GM18508 (cell line): ENCODE measurements at regions not wholly inside any gene's neighbourhood (a gene's known extent, or its start where the extent isn't known, plus 50 kb on each side); places are given as distances from the start of the nearest gene placed in this dataset.

Experiments used
- ATAC-seq: cut with Tn5 transposase; IDR thresholded peaks from one replicate; pipeline ENCODE4 v1.9.1; 2021; ENCODE audit warnings: moderate number of reproducible peaks; ENCODE audit not compliant: insufficient read depth, unreplicated experiment

DNA sequence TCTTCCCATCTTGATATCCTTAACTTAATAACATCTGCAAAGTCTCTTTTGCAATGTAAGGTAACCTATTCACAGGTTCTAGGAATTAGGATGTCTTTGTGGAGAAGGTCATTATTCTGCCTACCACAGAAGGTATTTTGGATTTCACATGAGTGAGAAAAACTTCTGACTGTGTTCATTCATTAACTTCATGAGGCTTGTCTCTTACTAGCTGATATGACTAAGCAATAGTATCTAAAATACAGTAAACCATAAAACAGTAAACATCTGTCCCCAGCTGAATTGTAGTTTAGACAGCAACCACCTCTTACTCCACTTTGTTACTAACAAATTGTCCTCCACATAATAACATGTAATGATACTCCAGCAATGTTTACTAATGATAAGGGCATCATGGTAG lies 198.1 kb downstream of the SEC23A start:
- no peak for ATAC-seq

DNA sequence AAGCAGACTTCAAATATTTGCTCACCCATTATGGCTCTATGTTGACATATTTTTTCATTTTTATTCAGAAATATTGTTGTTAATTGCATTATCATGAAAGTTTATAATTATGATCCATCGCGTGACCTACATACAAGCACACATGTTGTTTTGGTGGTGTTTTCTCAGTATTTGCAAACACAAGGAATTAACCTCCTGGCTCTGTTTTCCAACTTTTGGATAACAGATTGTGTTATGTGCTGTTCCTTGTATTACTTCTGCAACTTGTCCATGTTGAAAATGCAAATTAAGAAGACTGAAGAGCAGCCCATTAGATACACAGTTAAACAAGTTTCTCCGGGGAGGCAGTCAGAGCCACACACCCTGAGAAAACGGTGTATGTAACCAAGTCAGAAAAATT lies 201.2 kb downstream of the SEC23A start:
- no peak for ATAC-seq

- no peak for ATAC-seq
These were observed 202.1 kb downstream of the SEC23A start for GRCh38 chr14:38900887-38901286.

DNA sequence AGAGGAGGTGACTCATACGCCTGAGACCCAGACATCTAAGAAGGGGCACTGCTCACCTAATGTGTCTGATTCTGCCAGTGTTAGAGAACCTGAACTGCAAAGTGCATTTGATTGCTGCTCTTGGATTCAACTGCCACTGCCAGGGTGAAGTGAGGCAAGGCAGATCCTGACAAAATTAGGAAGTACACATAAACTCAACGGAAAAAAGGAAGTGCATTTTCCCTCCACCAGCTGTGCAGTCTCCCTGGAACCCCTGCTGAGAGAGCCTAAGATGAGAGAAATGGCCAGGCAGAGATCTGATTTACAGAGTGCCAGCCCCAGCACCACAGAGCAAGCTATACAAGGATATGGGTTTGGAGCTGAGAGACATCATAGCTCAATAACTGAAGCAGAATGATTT lies 215.3 kb downstream of the SEC23A start:
- no peak for ATAC-seq

DNA sequence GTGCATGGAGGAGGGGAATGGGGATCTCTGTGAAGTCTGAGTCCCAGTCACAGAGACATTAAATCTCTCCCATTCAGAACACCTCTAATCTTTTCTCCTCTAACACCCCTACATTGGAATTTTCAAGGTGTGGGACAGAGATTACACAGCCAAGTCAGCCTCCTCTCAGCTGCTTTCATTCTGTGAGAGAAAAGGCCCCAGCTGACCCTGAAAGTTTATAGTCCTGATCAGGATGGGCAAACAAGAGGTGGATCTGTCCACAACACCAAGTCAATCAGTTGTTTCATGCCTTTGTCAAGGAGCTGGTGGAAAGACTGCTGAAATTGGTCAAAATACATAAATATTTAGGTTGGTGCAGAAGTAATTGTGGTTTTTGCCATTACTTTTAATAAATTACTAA lies 218.9 kb downstream of the SEC23A start:
- no peak for ATAC-seq

DNA sequence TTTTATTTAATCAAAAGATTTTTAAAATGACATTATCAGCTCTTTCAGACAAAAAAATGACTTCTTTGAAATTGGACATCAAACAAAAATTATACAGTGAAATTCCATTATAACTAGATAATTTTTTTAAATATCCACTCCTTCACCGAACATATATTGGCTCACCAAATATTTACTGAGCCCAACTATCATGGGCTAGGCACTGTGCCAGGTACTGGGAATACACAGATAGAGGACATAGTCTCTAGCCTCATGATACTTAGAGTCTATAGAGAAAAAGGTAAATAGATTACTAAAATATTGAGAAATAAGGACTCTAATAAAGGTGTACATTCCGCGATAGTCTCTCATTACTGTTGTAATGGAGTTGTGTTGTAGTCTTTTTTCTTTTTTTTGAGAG lies 219.9 kb downstream of the SEC23A start:
- no peak for ATAC-seq

- no peak for ATAC-seq
These were observed 220.5 kb downstream of the SEC23A start for GRCh38 chr14:38882533-38882932.

DNA sequence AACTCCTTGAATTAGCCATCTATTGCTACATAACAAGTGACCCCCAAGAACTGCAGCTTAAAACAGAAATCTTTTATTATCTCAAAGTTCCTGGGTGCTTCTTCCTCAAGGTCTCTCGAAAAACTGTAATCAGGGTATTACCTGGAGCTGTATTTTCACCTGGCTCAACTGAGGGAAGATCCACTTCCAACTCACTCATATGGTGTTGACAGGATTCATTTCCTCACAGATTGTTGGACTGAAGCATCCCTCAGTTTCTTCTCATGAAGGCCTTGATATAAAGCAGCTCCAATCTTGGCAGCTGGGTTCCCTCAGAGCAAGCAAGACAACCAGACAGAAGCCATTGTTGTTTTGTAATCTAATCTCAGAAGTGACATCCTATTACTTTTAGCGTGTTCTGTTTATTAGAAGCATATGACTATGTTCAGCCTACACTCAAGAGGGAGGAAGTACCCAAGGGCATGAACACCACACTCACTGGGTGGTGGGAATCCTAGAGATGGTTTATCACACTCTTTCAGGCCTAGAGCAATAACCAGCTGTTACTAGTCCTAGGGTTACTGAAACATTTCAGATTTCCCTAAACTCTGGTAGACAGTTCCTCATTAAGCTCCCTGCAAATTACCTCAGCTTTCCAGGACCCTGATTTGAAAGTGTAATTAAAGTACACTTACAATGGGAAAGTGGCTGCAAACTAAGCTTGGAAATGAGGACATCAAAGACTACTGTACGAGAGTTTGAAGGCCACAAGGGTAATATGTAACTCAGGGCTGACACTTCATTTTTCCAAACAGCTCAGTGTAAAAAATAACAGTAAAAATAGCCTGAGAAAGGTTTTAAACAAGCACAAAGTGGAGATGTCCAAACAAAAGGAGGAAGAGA lies 222.2 kb downstream of the SEC23A start:
- no peak for ATAC-seq

DNA sequence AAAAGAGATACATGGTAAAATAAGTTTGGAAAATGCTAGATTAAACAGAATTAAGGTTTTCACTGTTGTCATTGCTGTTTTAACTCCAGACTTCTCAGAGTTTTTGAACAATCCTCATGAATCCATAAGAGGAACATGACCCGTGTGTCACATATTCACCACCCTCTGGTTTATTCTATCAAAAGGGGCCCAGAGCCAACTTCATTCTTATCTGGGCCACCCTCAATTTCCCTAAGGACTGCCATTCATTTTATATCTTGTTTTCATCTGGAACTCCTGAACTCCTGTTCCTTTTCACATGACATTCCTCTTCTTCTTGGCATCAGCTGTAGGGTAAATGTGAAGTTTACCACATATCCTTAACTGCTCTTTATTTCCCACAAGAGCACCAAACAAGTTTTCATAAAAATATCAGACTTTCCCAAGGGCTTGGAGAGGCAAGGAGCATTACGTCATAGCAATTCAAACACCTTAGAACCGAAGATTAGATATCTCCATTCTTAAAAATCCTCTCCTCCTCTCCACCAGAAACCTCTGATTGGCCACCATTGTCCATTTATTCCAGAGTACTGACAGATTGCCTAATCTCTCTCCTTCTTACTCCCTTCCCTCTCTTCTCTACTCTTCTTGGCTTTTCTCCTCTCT lies 225.2 kb downstream of the SEC23A start:
- ATAC-seq = no peak

DNA sequence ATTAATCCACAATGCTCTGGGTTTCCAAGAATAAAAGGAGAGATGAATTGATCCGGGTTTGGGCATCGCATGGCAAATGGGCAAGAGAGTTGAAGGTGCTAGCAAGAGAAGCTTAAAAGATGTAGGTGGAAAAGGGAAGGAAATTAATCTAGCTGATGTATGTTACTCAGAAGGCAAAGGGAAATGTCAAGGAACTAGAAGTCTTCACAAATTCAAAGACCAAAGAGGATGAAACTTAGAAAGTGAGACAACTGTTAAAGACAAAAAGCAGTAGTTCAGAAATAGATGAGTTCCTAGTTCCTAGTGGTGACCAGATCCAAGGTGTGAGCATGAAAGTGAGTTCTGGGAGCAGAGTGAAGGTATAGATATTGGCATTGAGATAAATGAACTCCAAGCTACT lies 228.3 kb downstream of the SEC23A start:
- no peak for ATAC-seq

GRCh38 chr14:38873941-38874612 lies 229.0 kb downstream of the SEC23A start:
- ATAC-seq = no peak

DNA sequence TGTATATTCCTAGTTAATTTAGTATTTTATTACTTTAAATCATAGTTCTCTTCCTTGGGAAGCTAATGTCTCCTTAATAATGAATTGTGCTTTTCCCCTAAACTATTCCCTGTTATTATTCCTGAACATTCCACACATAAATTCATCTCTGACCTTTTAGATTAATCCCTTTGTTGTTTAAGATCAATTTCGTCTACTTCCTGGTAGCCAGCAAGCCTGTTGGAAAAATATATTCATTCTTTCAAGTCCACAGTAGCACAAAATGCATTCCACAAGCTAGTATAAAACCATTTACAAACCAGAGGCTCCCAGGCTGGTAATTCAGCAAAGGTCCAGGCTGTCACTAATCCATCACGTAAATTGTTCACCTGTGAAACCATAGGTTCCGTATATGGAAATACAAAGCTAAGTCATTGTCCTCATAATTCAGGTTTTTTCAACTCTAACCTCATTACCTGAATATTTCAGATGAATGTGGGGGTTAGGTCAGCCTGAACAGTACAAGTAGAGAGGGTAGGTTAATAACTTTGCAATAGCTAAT lies 232.7 kb downstream of the SEC23A start:
- no peak for ATAC-seq

DNA sequence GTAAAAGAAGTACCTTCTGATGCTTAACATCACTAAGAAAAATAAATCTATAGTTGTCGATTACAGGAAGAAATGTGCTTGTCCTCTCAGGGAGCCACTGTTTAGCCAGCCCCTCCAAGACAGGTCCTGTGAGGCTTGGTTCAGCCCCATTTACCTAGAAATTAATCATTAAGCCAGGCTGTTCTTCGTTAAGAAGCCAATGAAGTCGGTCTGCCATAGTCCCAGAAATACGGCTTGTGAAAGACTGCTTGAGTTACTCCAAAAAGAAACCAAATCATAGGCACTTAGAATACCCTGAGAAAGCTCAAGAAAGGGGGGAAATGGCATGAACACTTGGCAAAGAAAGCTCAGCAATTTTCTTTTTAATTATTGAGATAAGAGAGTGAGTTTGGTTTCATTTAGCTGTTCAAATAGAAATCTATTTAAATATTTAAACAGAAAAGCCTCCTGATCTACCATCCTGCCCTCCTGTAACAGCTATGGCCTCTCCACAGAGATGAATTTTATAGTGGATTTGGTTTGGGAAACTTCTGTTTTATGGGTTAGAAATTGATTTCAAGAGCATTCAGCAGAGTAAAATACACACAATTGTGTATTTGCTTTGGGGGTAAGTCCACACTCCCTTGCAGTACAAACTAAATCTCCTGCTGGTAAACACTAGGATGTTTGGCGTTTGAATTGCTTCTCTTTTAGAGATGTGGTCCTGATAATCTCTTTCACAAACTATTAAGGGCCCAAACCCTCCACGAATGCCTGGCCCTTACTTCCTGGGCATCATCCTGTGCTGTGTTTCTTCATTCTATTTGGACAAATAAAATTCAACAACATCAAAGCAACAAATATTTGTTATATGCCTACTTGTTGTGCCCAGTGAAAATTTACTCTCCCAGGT lies 234.4 kb downstream of the SEC23A start:
- ATAC-seq = no peak

- ATAC-seq = peak; percentile 86
These were observed 235.4 kb downstream of the SEC23A start for GRCh38 chr14:38867561-38868150.

GRCh38 chr14:38866461-38866860 lies 236.6 kb downstream of the SEC23A start:
- ATAC-seq = no peak

DNA sequence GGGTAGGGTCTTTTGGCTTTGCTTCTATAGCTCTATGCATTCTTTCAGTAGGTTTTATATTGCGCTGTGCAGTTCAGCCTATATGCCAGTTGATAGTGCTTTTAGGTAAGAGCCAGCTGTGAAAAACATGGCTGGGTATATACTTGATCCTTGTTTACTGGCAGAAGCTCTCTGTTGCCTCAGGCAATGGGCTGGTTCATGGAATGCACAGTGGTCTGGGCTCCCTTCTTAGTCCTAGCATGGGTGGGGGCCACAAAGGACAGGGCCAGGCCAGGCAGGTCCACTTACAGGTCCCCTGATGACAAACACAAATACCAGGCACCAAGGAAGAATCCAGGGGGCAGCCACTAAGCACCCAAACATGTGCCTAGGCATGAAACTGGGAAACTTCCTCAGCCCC lies 240.7 kb downstream of the SEC23A start:
- no peak for ATAC-seq

DNA sequence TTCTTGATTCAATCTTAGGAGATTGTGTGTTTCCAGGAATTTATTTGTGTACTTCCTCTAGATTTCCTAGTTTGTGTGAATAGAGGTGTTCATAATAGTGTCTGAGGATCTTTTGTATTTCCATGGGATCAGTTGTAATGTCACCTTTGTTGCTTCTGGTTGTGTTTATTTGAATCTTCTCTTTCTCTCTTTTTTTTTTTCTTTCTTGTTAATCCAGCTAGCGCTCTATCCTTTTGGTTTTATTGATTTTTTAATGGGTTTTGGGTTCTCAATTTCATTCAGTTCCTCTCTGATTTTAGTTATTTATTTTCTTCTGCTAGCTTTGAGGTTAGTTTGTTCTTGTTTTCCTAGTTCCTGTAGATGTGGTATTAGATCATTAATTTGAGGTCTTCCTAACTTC lies 242.5 kb downstream of the SEC23A start:
- ATAC-seq = no peak

- no peak for ATAC-seq
These were observed 246.2 kb downstream of the SEC23A start for GRCh38 chr14:38856798-38857197.

DNA sequence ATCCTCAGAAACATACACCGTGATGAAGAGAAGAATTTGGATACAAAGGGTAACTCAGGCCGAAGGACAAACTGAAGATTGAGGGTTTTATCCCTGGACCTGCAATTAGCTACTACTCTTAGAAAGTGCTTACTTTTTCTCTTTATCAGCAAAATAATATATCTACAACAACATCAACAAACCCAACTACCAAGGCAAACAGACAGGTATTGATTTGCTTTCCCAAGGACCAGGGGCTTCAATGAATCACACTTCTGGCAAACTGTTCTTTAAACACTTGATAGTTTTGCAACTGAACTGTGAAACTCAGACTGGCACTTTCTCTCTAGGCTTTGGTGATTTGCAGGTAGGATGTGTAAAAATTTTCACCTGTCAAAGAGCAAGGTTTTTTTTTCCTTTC lies 247.5 kb downstream of the SEC23A start:
- no peak for ATAC-seq

- no peak for ATAC-seq
These were observed 251.9 kb downstream of the SEC23A start for GRCh38 chr14:38851111-38851510.
